GM12875 (cell line): ENCODE measurements at regions not wholly inside any gene's neighbourhood (a gene's known extent, or its start where the extent isn't known, plus 50 kb on each side); places are given as distances from the start of the nearest gene placed in this dataset.

Experiments
- H3K4me3 ChIP-seq: one replicate; pipeline ENCODE4 v1.5.1; 2011; ENCODE audit warnings: low read depth, low read length, control low read depth
- TF ChIP-seq, protein P1 (sequence below): IDR thresholded peaks from 2 replicates; pipeline ENCODE4 v1.5.1; 2011; ENCODE audit warnings: low read depth, mild to moderate bottlenecking, control low read depth, inconsistent platforms, low read length, moderate library complexity, borderline replicate concordance; ENCODE audit not compliant: insufficient read depth

DNA sequence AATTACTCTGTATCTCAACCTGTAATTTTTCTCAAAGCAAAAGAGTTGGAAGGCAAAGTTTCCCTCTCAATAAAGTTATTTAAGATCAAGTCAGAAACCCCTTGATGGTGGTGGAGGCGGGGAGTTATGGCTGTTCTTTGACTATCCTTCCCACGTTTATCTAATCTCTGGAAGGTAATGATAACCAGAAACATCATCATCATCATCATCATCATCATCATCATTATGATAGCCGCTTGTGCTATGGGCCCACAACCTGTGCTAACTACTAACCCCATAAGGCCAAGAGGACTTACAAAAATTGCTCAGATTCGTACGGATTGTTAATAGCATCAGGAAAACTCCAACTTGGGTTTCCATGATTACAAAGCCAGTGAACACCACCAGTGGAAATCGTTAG is 502.3 kb downstream of the SH2D4B start:
- TF ChIP-seq, protein P1, sequence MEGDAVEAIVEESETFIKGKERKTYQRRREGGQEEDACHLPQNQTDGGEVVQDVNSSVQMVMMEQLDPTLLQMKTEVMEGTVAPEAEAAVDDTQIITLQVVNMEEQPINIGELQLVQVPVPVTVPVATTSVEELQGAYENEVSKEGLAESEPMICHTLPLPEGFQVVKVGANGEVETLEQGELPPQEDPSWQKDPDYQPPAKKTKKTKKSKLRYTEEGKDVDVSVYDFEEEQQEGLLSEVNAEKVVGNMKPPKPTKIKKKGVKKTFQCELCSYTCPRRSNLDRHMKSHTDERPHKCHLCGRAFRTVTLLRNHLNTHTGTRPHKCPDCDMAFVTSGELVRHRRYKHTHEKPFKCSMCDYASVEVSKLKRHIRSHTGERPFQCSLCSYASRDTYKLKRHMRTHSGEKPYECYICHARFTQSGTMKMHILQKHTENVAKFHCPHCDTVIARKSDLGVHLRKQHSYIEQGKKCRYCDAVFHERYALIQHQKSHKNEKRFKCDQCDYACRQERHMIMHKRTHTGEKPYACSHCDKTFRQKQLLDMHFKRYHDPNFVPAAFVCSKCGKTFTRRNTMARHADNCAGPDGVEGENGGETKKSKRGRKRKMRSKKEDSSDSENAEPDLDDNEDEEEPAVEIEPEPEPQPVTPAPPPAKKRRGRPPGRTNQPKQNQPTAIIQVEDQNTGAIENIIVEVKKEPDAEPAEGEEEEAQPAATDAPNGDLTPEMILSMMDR = no peak
- H3K4me3 ChIP-seq = no peak overlapping the region

DNA sequence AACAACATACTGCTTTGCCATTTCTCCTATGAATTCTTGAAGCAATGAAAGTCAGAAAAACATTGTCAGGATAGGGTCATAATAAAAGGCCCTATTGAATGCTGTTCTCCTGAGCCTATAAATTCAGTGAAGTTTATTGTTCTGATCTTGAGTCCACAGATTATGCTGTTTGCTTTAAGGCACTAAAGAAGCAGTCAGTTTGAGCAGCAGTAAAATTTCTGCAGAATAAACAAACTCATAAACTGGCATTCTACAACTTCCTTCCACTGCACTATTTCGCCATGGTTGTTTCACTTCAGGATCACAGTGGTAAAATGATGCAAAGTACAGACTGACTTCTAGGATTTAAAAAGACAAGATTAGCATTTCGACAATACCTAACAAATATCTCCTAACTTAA is 503.2 kb downstream of the SH2D4B start:
- H3K4me3 ChIP-seq = no peak overlapping the region
- TF ChIP-seq, protein P1 = no peak

DNA sequence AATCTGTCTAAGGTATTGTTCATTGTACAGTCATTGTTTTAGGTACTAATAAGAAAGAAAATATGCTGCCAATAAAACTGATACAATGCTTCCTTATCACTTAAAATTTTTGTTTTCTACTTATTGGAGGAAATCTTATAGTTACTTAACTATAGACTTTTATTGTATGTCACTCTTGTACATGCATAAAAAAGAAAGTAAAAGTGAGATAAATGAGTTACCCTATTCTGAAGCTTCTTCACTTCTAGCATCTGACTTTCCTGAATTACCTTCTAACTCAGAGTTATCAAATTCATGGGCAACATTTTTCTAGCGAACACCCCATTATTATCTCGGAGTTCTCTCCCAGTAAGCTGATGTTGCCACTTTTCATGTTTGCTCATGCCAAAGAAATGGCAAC is 504.9 kb downstream of the SH2D4B start:
- no peak overlapping the region for H3K4me3 ChIP-seq
- TF ChIP-seq, protein P1 = no peak

DNA sequence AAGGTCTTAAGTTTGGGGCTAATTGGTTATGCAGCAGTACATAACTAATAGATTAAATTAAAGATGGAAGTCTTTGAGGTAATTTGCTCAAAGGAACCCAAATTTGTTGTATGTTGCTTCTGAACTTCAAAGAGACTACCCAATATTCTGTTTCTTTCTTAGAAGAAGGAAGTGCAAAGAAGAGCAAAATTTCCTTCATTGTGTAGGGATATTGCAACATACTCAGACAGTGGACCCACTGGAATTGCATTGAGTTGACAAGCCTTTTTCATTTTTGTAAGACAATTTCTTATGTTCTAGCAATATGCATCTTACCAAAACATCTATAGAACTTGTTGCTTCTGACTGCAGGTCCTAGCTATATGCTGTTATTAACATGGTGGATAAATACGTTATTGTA is 527.8 kb downstream of the SH2D4B start:
- TF ChIP-seq, protein P1 = no peak
- H3K4me3 ChIP-seq = no peak overlapping the region

DNA sequence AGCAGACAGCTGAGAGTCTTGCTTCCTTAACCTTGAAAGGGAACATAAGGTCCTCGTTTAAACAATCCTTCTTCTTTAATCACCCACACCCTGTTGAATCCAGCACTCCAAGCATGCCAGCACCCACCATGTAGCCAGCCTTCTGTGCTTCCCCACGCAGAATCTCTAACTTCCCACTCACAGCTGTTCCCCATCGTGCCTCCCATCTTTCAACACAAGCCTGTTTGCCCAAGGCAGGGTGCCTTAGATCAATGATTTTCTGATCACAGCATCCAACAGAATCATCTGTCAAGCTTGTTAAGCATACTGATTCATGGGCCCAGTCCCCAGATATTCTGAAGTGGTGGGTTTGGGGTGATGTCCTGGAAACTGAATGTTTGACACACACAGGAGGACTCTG is 530.8 kb downstream of the SH2D4B start:
- TF ChIP-seq, protein P1 = no peak
- no peak overlapping the region for H3K4me3 ChIP-seq

DNA sequence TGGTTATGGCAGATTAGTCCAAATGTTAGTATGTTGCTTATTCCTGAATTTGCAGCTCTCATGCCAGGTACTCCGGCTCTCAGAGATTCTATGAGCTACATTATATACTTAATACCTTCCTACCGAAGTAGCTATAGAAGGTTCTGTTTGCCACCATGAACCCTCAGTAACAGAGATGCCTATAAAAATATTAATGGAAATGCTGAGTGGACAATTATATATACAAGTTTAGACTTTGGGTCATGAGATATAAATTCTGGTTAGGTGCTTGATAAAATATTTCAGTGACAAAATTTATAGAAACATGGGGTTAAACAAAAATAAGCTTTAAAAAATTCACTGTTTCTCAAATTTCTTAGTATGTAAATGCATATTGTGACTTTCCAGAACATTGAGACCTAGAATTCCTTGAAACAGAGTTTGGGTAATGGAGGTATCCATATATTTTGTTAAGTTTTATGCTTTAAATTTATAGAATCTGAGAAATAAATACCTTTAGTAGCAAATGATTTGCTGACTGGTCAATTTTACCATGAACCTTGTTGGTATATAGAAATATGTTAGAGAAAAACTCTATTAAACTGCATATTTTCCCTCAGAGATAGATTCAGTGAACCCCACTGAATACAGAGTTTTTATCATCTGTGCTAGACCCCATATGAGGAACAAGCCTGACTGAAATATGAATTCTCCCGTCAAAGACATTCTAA is 533.5 kb downstream of the SH2D4B start:
- TF ChIP-seq, protein P1 = no peak

DNA sequence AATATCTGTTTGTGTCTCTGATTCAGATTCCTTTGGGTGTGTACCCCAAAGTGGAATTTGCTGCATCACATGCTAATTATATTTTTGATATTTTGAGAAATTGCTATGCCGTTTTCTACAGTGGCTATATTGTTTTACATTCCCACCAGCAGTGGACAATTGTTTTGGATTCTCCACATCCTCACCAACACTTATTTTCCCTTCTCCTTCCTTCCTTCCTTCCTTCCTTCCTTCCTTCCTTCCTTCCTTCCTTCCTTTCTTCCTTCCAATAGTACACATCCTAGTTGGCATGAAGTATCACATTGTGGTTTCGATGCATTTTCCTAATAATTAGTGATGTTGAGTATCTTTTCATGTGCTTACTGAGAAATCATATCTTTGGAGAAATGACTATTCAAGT is 535.5 kb downstream of the SH2D4B start:
- TF ChIP-seq, protein P1 = no peak

More for the DNA sequence above, 533.5 kb downstream of the SH2D4B start:
- H3K4me3 ChIP-seq = no peak overlapping the region

More for the DNA sequence above, 535.5 kb downstream of the SH2D4B start:
- no peak overlapping the region for H3K4me3 ChIP-seq
